Ishikawa (cell line): ENCODE measurements at regions not wholly inside any gene's neighbourhood (a gene's known extent, or its start where the extent isn't known, plus 50 kb on each side); places are given as distances from the start of the nearest gene placed in this dataset.

Source experiments
- EGR1 ChIP-seq: IDR thresholded peaks from 2 replicates; pipeline ENCODE4 v1.6.1; 2012
- EP300 ChIP-seq: IDR thresholded peaks from 2 replicates; pipeline ENCODE4 v1.6.1; 2012; ENCODE audit warnings: borderline replicate concordance
- TAF1 ChIP-seq: IDR thresholded peaks from 2 replicates; pipeline ENCODE4 v1.6.1; 2012; ENCODE audit warnings: low read depth, mild to moderate bottlenecking
- TCF12 ChIP-seq: IDR thresholded peaks from 2 replicates; pipeline ENCODE4 v1.6.1; 2012; ENCODE audit warnings: low read depth
- TEAD4 ChIP-seq: IDR thresholded peaks from 2 replicates; pipeline ENCODE4 v1.6.1; 2012
- YY1 ChIP-seq: IDR thresholded peaks from 2 replicates; pipeline ENCODE4 v1.6.1; 2012; ENCODE audit warnings: low read depth
- TF ChIP-seq, protein P1 (sequence below): IDR thresholded peaks from 2 replicates; pipeline ENCODE4 v1.6.1; 2012
- TF ChIP-seq, protein P2 (sequence below): IDR thresholded peaks from 2 replicates; pipeline ENCODE4 v1.6.1; 2012
- TF ChIP-seq, protein P3 (sequence below): IDR thresholded peaks from 2 replicates; pipeline ENCODE4 v1.6.1; 2012; ENCODE audit warnings: low read depth, mild to moderate bottlenecking

DNA sequence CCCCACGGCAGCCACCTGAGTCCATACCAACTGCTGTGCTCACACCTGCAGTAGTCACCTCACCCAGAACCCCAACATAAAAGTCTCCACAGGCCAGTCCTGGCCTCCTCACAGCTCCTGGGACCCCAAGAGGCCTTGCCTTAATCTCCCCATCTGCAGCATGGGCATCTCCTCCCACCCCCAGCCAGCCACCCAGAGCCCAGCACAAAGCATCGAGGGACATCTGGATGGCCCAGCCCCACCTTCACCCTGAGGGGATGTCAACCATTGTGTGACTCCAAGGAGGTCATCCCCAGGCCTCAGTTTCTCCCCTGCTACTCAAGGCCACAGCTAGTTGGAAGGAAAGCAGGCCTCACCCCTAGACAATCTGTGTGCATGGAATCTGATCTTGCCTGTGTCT lies 1775.3 kb downstream of the TP53TG3F start:
- TF ChIP-seq TCF12 = no peak
- TF ChIP-seq, protein P1, sequence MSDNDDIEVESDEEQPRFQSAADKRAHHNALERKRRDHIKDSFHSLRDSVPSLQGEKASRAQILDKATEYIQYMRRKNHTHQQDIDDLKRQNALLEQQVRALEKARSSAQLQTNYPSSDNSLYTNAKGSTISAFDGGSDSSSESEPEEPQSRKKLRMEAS = no peak
- TF ChIP-seq, protein P2, sequence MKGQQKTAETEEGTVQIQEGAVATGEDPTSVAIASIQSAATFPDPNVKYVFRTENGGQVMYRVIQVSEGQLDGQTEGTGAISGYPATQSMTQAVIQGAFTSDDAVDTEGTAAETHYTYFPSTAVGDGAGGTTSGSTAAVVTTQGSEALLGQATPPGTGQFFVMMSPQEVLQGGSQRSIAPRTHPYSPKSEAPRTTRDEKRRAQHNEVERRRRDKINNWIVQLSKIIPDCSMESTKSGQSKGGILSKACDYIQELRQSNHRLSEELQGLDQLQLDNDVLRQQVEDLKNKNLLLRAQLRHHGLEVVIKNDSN = no peak
- no peak for TF ChIP-seq TEAD4
- TF ChIP-seq, protein P3, sequence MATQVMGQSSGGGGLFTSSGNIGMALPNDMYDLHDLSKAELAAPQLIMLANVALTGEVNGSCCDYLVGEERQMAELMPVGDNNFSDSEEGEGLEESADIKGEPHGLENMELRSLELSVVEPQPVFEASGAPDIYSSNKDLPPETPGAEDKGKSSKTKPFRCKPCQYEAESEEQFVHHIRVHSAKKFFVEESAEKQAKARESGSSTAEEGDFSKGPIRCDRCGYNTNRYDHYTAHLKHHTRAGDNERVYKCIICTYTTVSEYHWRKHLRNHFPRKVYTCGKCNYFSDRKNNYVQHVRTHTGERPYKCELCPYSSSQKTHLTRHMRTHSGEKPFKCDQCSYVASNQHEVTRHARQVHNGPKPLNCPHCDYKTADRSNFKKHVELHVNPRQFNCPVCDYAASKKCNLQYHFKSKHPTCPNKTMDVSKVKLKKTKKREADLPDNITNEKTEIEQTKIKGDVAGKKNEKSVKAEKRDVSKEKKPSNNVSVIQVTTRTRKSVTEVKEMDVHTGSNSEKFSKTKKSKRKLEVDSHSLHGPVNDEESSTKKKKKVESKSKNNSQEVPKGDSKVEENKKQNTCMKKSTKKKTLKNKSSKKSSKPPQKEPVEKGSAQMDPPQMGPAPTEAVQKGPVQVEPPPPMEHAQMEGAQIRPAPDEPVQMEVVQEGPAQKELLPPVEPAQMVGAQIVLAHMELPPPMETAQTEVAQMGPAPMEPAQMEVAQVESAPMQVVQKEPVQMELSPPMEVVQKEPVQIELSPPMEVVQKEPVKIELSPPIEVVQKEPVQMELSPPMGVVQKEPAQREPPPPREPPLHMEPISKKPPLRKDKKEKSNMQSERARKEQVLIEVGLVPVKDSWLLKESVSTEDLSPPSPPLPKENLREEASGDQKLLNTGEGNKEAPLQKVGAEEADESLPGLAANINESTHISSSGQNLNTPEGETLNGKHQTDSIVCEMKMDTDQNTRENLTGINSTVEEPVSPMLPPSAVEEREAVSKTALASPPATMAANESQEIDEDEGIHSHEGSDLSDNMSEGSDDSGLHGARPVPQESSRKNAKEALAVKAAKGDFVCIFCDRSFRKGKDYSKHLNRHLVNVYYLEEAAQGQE = no peak
- TF ChIP-seq EP300 = no peak
- no peak for TF ChIP-seq EGR1
- TF ChIP-seq TAF1 = no peak
- no peak for TF ChIP-seq YY1
